HCT116 (cell line): ENCODE measurements at regions not wholly inside any gene's neighbourhood (a gene's known extent, or its start where the extent isn't known, plus 50 kb on each side); places are given as distances from the start of the nearest gene placed in this dataset.

Source experiments
- CTCF ChIP-seq, 3 experiments: fragments of 200-600 bp in 1 of 3; sonication (generic) in 1 of 3; IDR thresholded peaks in 2 of 3; conservative IDR thresholded peaks in 1 of 3; 2 replicates each; pipeline ENCODE4 v1.5.1; 2012 to 2017; ENCODE audit warnings: low read depth in 2 of 3, low read length in 2 of 3, antibody characterized with exemption in 1 of 3, borderline replicate concordance in 1 of 3, control low read depth in 1 of 3, mild to moderate bottlenecking in 1 of 3, mixed read lengths in 1 of 3, mixed run types in 1 of 3, moderate library complexity in 1 of 3; ENCODE audit not compliant: insufficient read depth in 1 of 3
- EZH2 ChIP-seq: fragments of 200-600 bp; sonication (generic); IDR thresholded peaks from 2 replicates; pipeline ENCODE4 v1.6.1; 2017; ENCODE audit warnings: antibody characterized with exemption, mixed run types
- SP1 ChIP-seq: IDR thresholded peaks from 2 replicates; pipeline ENCODE4 v1.6.1; 2012; ENCODE audit warnings: low read depth

- TF ChIP-seq CTCF (IDR thresholded peaks at IDR 0.05 in 2 of 3, conservative IDR thresholded peaks at IDR 0.05 in 1 of 3; ENCODE audit: borderline replicate concordance in 1 of 3, insufficient read depth in 1 of 3, low read depth in 2 of 3, low read length in 2 of 3) = no peak
- no peak for TF ChIP-seq EZH2
- no peak for TF ChIP-seq SP1
These were observed 312.4 kb upstream of the FANCL start for GRCh38 chr2:58553522-58553921.
